HEK293 (cell line): ENCODE measurements at regions not wholly inside any gene's neighbourhood (a gene's known extent, or its start where the extent isn't known, plus 50 kb on each side); places are given as distances from the start of the nearest gene placed in this dataset.

Source experiments
- CTCF ChIA-PET: fragments of 350-600 bp; formaldehyde crosslinking; extraction: SDS; loops from one replicate; lab custom pipeline; 2021; ENCODE audit warnings: antibody characterized with exemption; lab: Yijun Ruan, JAX
- POLR2A ChIA-PET: fragments of 300-600 bp; formaldehyde crosslinking; extraction: SDS; loops from one replicate; lab custom pipeline; 2020; ENCODE audit warnings: antibody characterized with exemption, inconsistent platforms; lab: Yijun Ruan, JAX
- H3K27ac ChIP-seq: fragments of 200-500 bp; sonication (Bioruptor generic); 2 replicates; pipeline ENCODE4 v1.5.1; 2014; ENCODE audit warnings: low read depth, low read length, control low read depth, inconsistent platforms; ENCODE audit errors: extremely low read depth
- H3K36me3 ChIP-seq, 2 experiments: fragments of 200-500 bp in 1 of 2; sonication (Bioruptor generic) in 1 of 2; 1 replicate in 1 of 2; 2 replicates in 1 of 2; pipeline ENCODE4 v1.5.1; 2014 to 2017; ENCODE audit warnings: inconsistent platforms in 2 of 2, low read length in 2 of 2; ENCODE audit not compliant: control insufficient read depth in 2 of 2, insufficient read depth in 1 of 2
- H3K4me1 ChIP-seq: fragments of 200-500 bp; sonication (Bioruptor generic); 2 replicates; pipeline ENCODE4 v1.5.1; 2014; ENCODE audit warnings: mild to moderate bottlenecking, low read length, inconsistent platforms; ENCODE audit not compliant: control insufficient read depth, insufficient read depth
- H3K4me3 ChIP-seq: 2 replicates; pipeline ENCODE4 v1.5.1; 2011; ENCODE audit warnings: low read depth, mild to moderate bottlenecking, control low read depth, low read length, moderate library complexity
- H3K9me3 ChIP-seq: fragments of 200-500 bp; sonication (Bioruptor generic); 2 replicates; pipeline ENCODE4 v1.5.1; 2014; ENCODE audit warnings: low read depth, low read length, inconsistent platforms; ENCODE audit not compliant: control insufficient read depth, insufficient read depth
- GLI2 ChIP-seq: fragments of 450-650 bp; formaldehyde crosslinking; IDR thresholded peaks from 2 replicates; pipeline ENCODE4; 2017; ENCODE audit warnings: missing biosample characterization, missing genetic modification characterization, low read depth, borderline replicate concordance
- GLIS1 ChIP-seq: fragments of 450-650 bp; formaldehyde crosslinking; IDR thresholded peaks from 2 replicates; pipeline ENCODE4 v1.5.1; 2016; ENCODE audit warnings: missing biosample characterization, missing genetic modification characterization
- GLIS2 ChIP-seq: fragments of 450-650 bp; formaldehyde crosslinking; IDR thresholded peaks from 2 replicates; pipeline ENCODE4 v1.5.1; 2016; ENCODE audit warnings: missing biosample characterization, missing genetic modification characterization
- HOXA7 ChIP-seq: sonication (generic); formaldehyde crosslinking; IDR thresholded peaks from 2 replicates; pipeline ENCODE4 v1.8.1; 2022; ENCODE audit warnings: missing genetic modification reagents, borderline replicate concordance
- IKZF3 ChIP-seq: fragments of 450-650 bp; IDR thresholded peaks from 2 replicates; pipeline ENCODE4 v1.5.0; 2018; ENCODE audit warnings: missing biosample characterization, mild to moderate bottlenecking, missing genetic modification characterization, moderate library complexity
- KLF9 ChIP-seq: fragments of 450-650 bp; formaldehyde crosslinking; IDR thresholded peaks from 2 replicates; pipeline ENCODE4 v1.5.1; 2016; ENCODE audit warnings: missing biosample characterization, missing genetic modification characterization, low read depth
- MYNN ChIP-seq: fragments of 450-650 bp; formaldehyde crosslinking; IDR thresholded peaks from 2 replicates; pipeline ENCODE4 v1.5.1; 2016; ENCODE audit warnings: missing biosample characterization, missing genetic modification characterization, borderline replicate concordance
- OVOL3 ChIP-seq: fragments of 450-650 bp; formaldehyde crosslinking; IDR thresholded peaks from 2 replicates; pipeline ENCODE4 v1.5.1; 2016; ENCODE audit warnings: missing biosample characterization, missing genetic modification characterization
- PRDM10 ChIP-seq: fragments of 450-650 bp; formaldehyde crosslinking; IDR thresholded peaks from 2 replicates; pipeline ENCODE4 v1.5.1; 2016; ENCODE audit warnings: missing biosample characterization, missing genetic modification characterization
- PRDM6 ChIP-seq: fragments of 450-650 bp; formaldehyde crosslinking; IDR thresholded peaks from 2 replicates; pipeline ENCODE4 v1.5.1; 2017; ENCODE audit warnings: missing biosample characterization, missing genetic modification characterization
- SCRT1 ChIP-seq: fragments of 450-650 bp; formaldehyde crosslinking; IDR thresholded peaks from 2 replicates; pipeline ENCODE4 v1.5.1; 2016; ENCODE audit warnings: missing biosample characterization, missing genetic modification characterization, borderline replicate concordance
- SP2 ChIP-seq: fragments of 450-650 bp; formaldehyde crosslinking; IDR thresholded peaks from 2 replicates; pipeline ENCODE4 v1.5.1; 2016; ENCODE audit warnings: missing biosample characterization, missing genetic modification characterization
- ZNF157 ChIP-seq: fragments of 450-650 bp; formaldehyde crosslinking; IDR thresholded peaks from 2 replicates; pipeline ENCODE4 v1.5.1; 2016; ENCODE audit warnings: missing biosample characterization, missing genetic modification characterization
- ZNF2 ChIP-seq: fragments of 450-650 bp; formaldehyde crosslinking; IDR thresholded peaks from 2 replicates; pipeline ENCODE4 v1.5.1; 2016; ENCODE audit warnings: missing biosample characterization, missing genetic modification characterization
- ZNF266 ChIP-seq: fragments of 450-650 bp; formaldehyde crosslinking; IDR thresholded peaks from 2 replicates; pipeline ENCODE4 v1.5.1; 2016; ENCODE audit warnings: missing biosample characterization, missing genetic modification characterization, low read depth
- ZNF311 ChIP-seq: fragments of 450-650 bp; formaldehyde crosslinking; IDR thresholded peaks from 2 replicates; pipeline ENCODE4 v1.5.1; 2017; ENCODE audit warnings: missing biosample characterization, missing genetic modification characterization, borderline replicate concordance
- ZNF529 ChIP-seq: fragments of 450-650 bp; formaldehyde crosslinking; IDR thresholded peaks from 2 replicates; pipeline ENCODE4 v1.5.1; 2017; ENCODE audit warnings: missing genetic modification characterization, missing biosample characterization; ENCODE audit not compliant: insufficient replicate concordance
- ZNF530 ChIP-seq: fragments of 450-650 bp; formaldehyde crosslinking; IDR thresholded peaks from 2 replicates; pipeline ENCODE4 v1.5.1; 2016; ENCODE audit warnings: low read depth, missing biosample characterization, missing genetic modification characterization
- ZNF560 ChIP-seq: fragments of 450-650 bp; formaldehyde crosslinking; IDR thresholded peaks from 2 replicates; pipeline ENCODE4 v1.5.1; 2017; ENCODE audit warnings: missing biosample characterization, missing genetic modification characterization, borderline replicate concordance
- ZNF596 ChIP-seq: fragments of 450-650 bp; IDR thresholded peaks from 2 replicates; pipeline ENCODE4 v1.5.0; 2018; ENCODE audit warnings: missing biosample characterization, mild to moderate bottlenecking, missing genetic modification characterization, moderate library complexity
- ZNF610 ChIP-seq: fragments of 450-650 bp; formaldehyde crosslinking; IDR thresholded peaks from 2 replicates; pipeline ENCODE4 v1.5.1; 2016; ENCODE audit warnings: missing biosample characterization, missing genetic modification characterization, borderline replicate concordance
- ZNF792 ChIP-seq: fragments of 450-650 bp; formaldehyde crosslinking; IDR thresholded peaks from 2 replicates; pipeline ENCODE4 v1.5.1; 2016; ENCODE audit warnings: missing biosample characterization, missing genetic modification characterization
- ZSCAN4 ChIP-seq: fragments of 450-650 bp; formaldehyde crosslinking; IDR thresholded peaks from 2 replicates; pipeline ENCODE4 v1.5.1; 2017; ENCODE audit warnings: missing biosample characterization, missing genetic modification characterization

- Histone ChIP-seq H3K4me3 (no peak overlapping the region), H3K4me1 (no peaks in the 10 kb centered on the region), H3K9me3 (no peaks in the 10 kb centered on the region), H3K36me3 (no peaks in the 10 kb centered on the region), H3K27ac (no peak overlapping the region)
- TF ChIP-seq ZNF610 (tag by site-specific recombination), result no peak
- TF ChIP-seq ZNF157 (tag by site-specific recombination), result no peak
- TF ChIP-seq HOXA7 (CRISPR knock-in tag), result no peak
- TF ChIP-seq GLIS2 (tag by site-specific recombination), result no peak
- no peak for TF ChIP-seq SP2 (tag by site-specific recombination)
- CTCF ChIA-PET, result no interaction called here
- POLR2A ChIA-PET, result no interaction called here
These were observed 59.6 kb upstream of the GJB6 start for GRCh38 chr13:20291675-20292074.

- Histone ChIP-seq H3K9me3 (no peaks in the 10 kb centered on the region), H3K36me3 (no peaks in the 10 kb centered on the region), H3K4me1 (no peaks in the 10 kb centered on the region), H3K27ac (no peak overlapping the region), H3K4me3 (no peak overlapping the region)
- ChIA-PET CTCF (no interaction called here), POLR2A (no interaction called here)
- TF ChIP-seq GLI2 (tag by site-specific recombination) (no peak), OVOL3 (tag by site-specific recombination) (no peak), ZNF2 (no peak), ZNF560 (tag by site-specific recombination) (no peak), PRDM10 (tag by site-specific recombination) (no peak), KLF9 (tag by site-specific recombination) (no peak), ZNF792 (tag by site-specific recombination) (no peak), PRDM6 (tag by site-specific recombination) (no peak), ZNF596 (tag by site-specific recombination) (no peak), ZNF530 (tag by site-specific recombination) (no peak), ZSCAN4 (no peak), IKZF3 (no peak), GLIS1 (tag by site-specific recombination) (no peak), ZNF529 (tag by site-specific recombination) (no peak), ZNF266 (tag by site-specific recombination) (no peak), SCRT1 (tag by site-specific recombination) (no peak), MYNN (no peak), ZNF311 (tag by site-specific recombination) (no peak)
These were observed 58.9 kb upstream of the GJB6 start for GRCh38 chr13:20291037-20291436.
